ENCODE measurements at regions not wholly inside any gene's neighbourhood (a gene's known extent, or its start where the extent isn't known, plus 50 kb on each side); places are given as distances from the start of the nearest gene placed in this dataset.

GRCh38 chr9:117480729-117481128 is 65.9 kb upstream of the ASTN2 start:
- DNase-seq, result no peak

- no peak for DNase-seq
Observed at GRCh38 chr9:117480253-117480652, 65.4 kb upstream of the ASTN2 start.

- DNase-seq, result no peak
Observed at GRCh38 chr9:117473293-117473692, 58.4 kb upstream of the ASTN2 start.

- DNase-seq, result no peak
Observed at GRCh38 chr9:117470902-117471301, 56.0 kb upstream of the ASTN2 start.

GRCh38 chr9:117470455-117470854 is 55.6 kb upstream of the ASTN2 start:
- DNase-seq, result no peak

GRCh38 chr9:117466111-117466510 is 51.3 kb upstream of the ASTN2 start:
- DNase-seq, result no peak

GRCh38 chr9:117465706-117466105 is 50.8 kb upstream of the ASTN2 start:
- no peak for DNase-seq

- no peak for DNase-seq
Observed at GRCh38 chr9:117464941-117465616, 50.2 kb upstream of the ASTN2 start.
